HuH-7 (cell line): ENCODE measurements at regions not wholly inside any gene's neighbourhood (a gene's known extent, or its start where the extent isn't known, plus 50 kb on each side); places are given as distances from the start of the nearest gene placed in this dataset.
A peak's percentile ranks its signal among the peaks of the same experiment; 100 is the strongest.

Experiments
- DNase-seq: peaks from one replicate; pipeline ENCODE4 v3.0.0; 2011; ENCODE audit warnings: low spot score

DNA sequence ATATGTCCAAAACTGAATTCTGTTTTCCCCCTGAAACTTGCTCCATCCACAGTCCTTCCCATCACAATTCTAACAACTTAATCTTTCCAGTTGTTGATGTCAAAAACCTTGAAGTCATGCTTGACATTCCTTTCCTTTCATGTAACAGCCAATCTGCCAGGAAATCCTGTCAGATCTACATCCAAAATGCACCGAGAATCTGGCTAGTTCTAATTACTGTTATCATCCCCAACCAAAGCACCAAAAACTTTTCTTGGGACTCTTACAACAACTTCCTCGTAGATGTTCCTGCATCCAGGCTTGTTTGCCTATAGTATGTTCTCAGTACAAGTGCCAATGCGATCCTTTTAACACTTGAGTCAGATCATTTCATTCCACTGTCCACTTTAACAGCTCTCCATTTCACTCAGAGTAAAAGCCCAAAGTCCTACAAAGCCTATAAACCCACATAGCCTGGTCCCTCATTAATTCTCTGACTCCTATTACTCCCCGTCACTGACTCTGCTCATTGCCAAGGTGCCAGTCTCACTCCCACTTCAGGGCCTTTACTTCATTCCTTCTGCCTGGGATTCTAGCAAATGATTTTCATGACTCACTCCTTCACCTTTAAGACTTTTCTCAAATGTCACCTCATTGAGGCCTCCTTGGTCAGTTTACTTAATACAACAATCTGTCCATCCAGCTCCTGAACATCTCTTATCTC is 493.2 kb upstream of the NFIA start:
- DNase-seq, result no peak

DNA sequence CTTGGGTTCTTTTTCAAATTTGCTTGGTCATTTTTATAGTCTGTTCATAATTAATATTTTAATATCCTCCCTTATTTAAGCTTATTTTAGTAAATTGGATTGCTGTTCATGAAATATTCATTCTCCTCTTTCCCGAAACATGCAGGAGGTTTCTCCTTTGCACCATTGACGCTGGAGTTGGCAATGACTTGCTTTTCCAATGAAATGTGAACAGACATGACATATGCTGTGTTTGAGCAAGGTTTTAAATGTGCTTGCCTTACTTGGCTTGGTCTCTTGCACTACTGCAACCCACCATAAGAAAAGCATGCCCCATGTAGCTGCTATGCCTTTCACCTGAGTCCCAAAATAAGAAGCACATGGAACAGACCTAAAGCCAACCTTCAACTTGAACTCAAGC is 498.0 kb upstream of the NFIA start:
- no peak for DNase-seq

DNA sequence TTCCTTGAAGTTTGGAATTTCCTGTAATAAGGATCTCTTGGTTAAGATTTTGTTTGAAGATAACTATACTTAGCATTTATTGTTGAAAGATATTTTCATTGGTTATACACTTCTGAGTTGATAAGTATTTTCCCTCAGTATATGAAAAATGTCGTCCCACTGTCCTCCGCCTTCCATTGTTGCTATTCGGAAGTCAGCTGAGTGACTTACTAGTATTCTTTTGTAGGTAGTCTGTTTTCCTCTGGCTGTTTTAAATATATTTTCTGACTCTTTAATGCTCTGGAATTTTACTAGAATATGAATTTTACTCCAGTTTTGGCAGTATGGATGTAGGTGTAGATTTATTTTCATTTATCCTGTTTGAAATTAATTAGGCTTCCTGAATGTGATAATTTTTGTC is 498.7 kb upstream of the NFIA start:
- DNase-seq, result no peak

DNA sequence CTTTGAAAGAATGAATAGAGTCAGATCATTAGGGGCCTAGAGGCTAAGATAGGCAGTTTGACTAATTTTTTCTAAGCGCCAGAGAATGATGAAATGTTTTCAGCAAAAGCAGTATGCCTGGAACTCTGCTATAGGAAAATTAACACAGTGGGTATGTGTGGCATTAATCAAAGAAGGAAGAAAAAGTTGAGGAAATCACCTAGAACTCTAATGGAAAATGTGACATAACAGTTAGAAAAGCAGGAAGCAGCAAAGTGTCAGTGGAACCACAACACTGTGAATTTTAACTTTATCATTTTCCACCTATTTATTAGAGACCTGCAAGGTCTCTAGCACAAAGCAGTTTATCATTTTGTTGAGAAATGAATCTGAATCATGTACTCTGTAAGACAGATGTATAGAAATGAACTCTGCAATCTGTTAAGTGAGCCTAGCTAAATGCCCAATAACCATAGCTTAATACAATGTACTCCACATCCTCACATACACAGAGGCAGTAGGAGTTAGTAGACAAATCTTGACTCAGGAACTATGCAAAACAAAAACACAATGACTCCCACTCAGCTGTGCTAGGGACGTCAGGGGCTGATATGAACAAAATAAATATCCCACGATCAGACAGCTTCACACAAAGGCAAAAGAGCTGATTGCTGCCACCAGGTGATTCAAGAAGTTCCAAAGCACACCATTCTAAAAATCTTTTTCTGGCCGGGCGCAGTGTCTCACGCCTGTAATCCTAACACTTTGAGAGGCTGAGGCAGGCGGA is 500.7 kb upstream of the NFIA start:
- DNase-seq, result no peak

DNA sequence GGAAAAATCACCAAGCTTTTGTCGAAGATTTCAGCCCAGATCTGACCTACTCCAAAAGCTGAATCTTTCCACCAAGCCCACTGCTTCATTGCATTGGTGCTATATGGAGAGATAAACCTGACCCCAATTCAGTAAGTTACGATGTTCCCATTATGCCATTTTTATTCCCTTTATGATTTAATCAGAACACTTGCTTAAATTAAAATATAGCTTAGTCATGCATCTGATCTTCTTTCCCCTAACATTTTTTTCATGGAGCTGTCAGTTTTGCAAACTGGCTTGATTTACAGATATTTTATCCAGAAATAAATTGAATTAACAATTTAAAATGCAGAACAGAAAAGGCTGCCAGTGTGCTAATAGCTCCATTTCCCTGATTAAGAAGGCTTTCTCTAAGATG is 503.5 kb upstream of the C1orf87 start:
- DNase-seq, result no peak

DNA sequence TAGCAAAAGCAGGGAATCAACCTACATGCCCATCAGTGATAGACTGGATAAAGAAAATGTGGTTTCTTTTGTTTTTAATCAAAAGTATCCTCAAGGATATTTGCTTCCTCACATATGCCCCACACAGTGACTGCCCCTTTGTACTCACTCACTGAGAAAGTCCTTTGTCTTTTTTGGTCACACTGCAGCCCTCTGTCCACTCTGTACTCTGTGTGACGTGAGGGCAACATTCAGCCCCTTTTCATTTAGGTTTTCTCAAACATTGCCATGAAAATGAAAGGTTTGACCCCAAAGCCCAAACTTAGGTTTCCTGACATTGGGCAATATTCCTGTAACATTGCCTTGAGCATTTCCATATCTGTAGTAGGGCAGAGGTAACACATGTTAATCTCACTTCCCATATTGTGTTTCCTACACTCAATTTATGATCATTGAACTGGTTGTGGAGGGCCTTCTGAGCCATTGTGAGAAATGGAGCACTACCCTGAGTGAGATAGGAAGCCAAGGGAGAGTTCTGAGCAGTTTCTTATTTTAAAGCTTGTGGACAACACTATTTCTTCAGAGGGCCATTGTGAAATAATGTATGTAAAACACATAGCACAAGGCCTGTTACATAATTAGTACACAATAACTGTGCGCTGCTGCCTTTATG is 501.9 kb upstream of the C1orf87 start:
- no peak for DNase-seq

DNA sequence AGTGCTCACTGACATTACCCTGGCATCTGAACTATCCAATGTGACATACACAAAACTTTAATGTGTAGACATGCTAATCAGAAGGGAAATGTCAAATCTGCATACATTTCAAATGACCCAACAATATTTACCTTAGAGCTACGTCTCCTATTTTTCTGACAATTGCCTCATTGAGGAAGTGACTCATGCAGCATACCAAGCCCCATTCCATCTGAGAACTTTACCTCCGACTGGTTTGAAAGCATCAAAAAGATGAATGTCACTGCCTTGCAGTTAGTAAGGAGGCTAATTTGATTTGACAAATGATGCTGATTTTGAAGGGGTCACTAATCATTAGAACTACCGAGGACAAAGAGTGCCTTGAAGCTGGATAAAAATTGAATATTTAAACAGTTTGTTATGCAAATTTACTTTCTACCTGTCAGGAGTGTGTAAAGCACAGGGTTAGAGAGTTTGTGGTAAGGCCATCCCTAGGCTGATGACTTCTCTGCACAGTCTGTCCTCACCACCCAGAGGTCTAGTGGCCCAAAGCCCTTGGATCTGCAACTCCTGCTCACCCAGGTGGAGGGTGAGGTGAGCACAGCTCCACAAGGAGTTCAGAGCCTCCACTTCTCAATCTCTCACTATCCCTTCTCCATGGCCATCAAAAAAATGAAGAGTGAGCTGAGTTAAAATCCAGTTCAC is 500.3 kb upstream of the C1orf87 start:
- peak; percentile 3 for DNase-seq

DNA sequence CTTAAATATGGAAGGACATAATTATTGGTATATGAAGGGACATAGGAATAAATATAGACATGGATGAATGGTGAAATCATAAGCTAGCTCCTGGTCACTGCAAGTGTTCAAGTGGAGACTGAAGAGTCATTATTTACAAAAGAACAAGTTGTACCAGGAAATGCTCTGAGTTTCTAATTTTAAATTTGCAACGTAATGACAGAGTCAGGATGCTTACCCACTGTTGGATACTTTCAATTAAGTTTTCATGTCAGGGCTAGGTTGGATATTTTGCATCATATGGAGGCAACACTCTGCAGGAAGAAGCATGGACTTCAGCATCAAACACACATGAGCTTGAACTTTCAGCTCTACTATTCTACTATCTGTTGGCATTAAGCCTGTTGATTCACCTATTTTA is 499.6 kb upstream of the C1orf87 start:
- DNase-seq, result no peak

- no peak for DNase-seq
Observed at GRCh38 chr1:60572378-60572777, 498.8 kb upstream of the C1orf87 start.

- no peak for DNase-seq
Observed at GRCh38 chr1:60571811-60572210, 498.2 kb upstream of the C1orf87 start.

GRCh38 chr1:60569189-60569588 is 495.6 kb upstream of the C1orf87 start:
- no peak for DNase-seq

DNA sequence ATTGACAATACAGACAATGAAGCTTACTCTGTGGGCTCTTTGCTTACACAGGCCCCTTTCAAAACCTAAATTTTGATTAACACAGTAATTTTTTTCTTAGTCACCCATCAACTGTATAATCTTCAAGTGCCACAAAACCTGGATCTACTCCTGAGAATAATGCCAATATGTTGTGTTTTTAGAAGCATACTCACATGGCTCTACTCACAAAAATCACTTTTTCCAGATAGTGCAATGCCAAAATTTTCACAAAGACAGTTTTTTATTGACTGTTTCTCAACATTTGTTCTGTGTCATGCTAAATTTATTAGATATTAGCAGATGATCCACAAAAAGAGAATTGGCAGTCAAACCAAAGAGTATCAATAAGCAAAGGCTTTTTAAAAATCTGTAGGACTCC is 493.7 kb upstream of the C1orf87 start:
- no peak for DNase-seq

GRCh38 chr1:60564916-60565750 is 491.6 kb upstream of the C1orf87 start:
- DNase-seq, result no peak

GRCh38 chr1:60563777-60564535 is 490.4 kb upstream of the C1orf87 start:
- no peak for DNase-seq

DNA sequence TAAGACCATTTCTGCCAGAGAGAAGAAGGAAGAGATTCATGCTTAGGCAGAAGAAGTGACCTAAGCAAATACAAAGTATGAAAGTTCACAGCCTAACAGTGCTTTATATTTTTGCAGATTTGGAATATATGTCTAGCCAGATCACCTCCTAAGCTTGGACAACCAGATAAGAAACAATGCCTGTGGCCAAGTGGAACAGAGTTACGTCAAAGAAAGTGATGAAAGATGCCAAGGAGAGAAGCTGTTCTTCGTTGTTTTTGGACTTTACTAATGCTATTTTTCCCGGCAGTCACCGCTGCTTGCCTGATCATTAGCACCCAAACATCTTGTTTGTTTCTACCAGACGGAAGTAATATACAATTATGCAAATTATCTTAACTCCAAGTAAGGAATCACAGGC is 489.2 kb upstream of the C1orf87 start:
- no peak for DNase-seq

DNA sequence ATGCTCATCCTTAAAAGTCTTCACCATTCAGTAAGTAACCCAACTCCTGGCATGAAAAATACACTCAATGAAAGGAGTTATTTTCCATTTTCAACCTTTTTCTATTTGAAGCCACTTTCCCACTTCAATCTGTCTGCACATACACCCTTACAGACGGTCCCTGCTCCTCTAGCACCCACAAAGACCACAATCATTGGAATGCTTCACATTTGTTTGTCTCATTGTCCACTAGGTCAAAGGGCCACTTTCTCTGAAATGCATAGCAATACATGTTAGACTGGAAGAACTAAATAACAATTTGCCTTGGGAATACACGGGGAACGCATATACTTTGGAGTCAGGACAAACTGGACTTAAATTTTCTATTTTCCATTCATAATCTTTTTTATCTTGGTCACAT is 487.1 kb upstream of the C1orf87 start:
- no peak for DNase-seq

- DNase-seq, result no peak
Observed at GRCh38 chr1:60558236-60558635, 484.7 kb upstream of the C1orf87 start.

- DNase-seq, result no peak
Observed at GRCh38 chr1:60553730-60554129, 480.2 kb upstream of the C1orf87 start.

- DNase-seq, result no peak
Observed at GRCh38 chr1:60547821-60548220, 474.3 kb upstream of the C1orf87 start.

DNA sequence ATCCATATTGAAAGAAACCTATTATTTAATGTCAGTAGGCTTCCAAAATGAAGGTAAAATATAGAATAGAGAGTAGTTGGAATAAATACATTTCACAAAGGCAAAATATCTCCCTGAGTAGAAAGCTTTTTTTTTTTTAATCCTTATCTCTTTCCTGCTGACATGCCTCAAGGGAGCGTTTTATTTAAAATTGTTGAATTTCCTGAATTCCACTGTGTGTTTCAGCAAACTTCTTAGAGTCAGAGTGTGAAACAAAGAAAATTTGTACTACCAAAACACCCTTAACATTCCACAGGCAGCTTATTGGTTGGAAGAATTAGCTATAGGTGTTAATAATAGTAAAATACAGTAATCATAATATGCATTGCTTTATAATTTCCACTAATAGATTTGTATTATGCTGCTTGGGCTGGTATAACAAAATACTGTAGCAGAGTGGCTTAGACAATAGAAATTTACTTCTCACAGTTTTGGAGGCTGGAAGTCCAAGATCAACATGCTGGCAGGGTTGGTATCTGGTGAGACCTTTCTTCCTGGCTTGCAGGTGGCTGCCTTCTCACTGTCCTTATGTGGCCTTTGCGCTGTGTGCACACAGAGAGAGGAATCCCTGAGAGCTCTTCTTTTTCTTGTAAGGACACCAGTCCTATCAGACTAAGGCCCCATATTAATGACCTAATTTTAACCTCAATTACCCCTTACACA is 468.4 kb upstream of the C1orf87 start:
- no peak for DNase-seq
